Natural killer cell (primary cell): ENCODE measurements at regions not wholly inside any gene's neighbourhood (a gene's known extent, or its start where the extent isn't known, plus 50 kb on each side); places are given as distances from the start of the nearest gene placed in this dataset.

Source experiments
- ATAC-seq, 3 donors: fragments of 150-1000 bp in 2 of 3; fragments of 200-7000 bp in 1 of 3; cut with Tn5 transposase; 1 replicate in 1 of 3; 2 replicates in 2 of 3; pipeline ENCODE4 v1.10.0; 2021; ENCODE audit warnings: mild to moderate bottlenecking in 2 of 3, moderate library complexity in 2 of 3
- DNase-seq, 2 donors: peaks; one replicate each; pipeline versions ENCODE4 v3.0.0 to v3.0.0-alpha.2; 2013 to 2021; ENCODE audit warnings: mixed read lengths in 1 of 2
- H3K27ac ChIP-seq: one replicate; pipeline ENCODE4 v1.5.1; 2013; ENCODE audit warnings: mild to moderate bottlenecking, low read length
- H3K27me3 ChIP-seq: one replicate; pipeline ENCODE4 v1.6.1; 2013; ENCODE audit warnings: low read length; ENCODE audit not compliant: control insufficient read depth, insufficient read depth
- H3K36me3 ChIP-seq: one replicate; pipeline ENCODE4 v1.6.1; 2013; ENCODE audit warnings: low read length; ENCODE audit not compliant: control insufficient read depth, insufficient read depth
- H3K4me1 ChIP-seq: one replicate; pipeline ENCODE4 v1.6.1; 2013; ENCODE audit warnings: low read length; ENCODE audit not compliant: control insufficient read depth, insufficient read depth
- H3K4me3 ChIP-seq: one replicate; pipeline ENCODE4 v1.5.1; 2013; ENCODE audit warnings: low read length
- H3K9me3 ChIP-seq: one replicate; pipeline ENCODE4 v1.6.1; 2013; ENCODE audit warnings: low read length; ENCODE audit not compliant: control insufficient read depth, insufficient read depth
- H3K27ac Mint-ChIP-seq, 2 donors: one replicate each; pipeline ENCODE4 v1.8.0; 2022; ENCODE audit warnings: mild to moderate bottlenecking in 2 of 2, mixed read lengths in 2 of 2, moderate library complexity in 1 of 2
- H3K27me3 Mint-ChIP-seq, 2 donors: one replicate each; pipeline ENCODE4 v1.8.0; 2022; ENCODE audit warnings: low read depth in 2 of 2, mixed read lengths in 2 of 2
- H3K36me3 Mint-ChIP-seq: one replicate; pipeline ENCODE4 v1.8.0; 2022; ENCODE audit warnings: mixed read lengths
- H3K4me1 Mint-ChIP-seq, 2 donors: one replicate each; pipeline ENCODE4 v1.8.0; 2022; ENCODE audit warnings: mixed read lengths in 2 of 2
- H3K4me3 Mint-ChIP-seq: one replicate; pipeline ENCODE4 v1.8.0; 2022; ENCODE audit warnings: mild to moderate bottlenecking, moderate library complexity, mixed read lengths
- H3K9me3 Mint-ChIP-seq, 2 donors: one replicate each; pipeline ENCODE4 v1.8.0; 2022; ENCODE audit warnings: mixed read lengths in 2 of 2
- WGBS: methylation state at CpG from one replicate; pipeline ENCODE4 v1.1.7; 2013; ENCODE audit warnings: missing lambda C conversion rate; ENCODE audit not compliant: insufficient coverage; 5-methylcytosine and 5-hydroxymethylcytosine counted together
- intact Hi-C: fragments of 100-400 bp; cut with micrococcal nuclease; formaldehyde crosslinking; loops from one replicate; pipeline ENCODE4 v1.14.2; 2022
- TF ChIP-seq, protein P1 (sequence below): fragments of 200-600 bp; IDR thresholded peaks from one replicate; pipeline ENCODE4 v1.8.0; 2022; ENCODE audit warnings: antibody characterized with exemption

DNA sequence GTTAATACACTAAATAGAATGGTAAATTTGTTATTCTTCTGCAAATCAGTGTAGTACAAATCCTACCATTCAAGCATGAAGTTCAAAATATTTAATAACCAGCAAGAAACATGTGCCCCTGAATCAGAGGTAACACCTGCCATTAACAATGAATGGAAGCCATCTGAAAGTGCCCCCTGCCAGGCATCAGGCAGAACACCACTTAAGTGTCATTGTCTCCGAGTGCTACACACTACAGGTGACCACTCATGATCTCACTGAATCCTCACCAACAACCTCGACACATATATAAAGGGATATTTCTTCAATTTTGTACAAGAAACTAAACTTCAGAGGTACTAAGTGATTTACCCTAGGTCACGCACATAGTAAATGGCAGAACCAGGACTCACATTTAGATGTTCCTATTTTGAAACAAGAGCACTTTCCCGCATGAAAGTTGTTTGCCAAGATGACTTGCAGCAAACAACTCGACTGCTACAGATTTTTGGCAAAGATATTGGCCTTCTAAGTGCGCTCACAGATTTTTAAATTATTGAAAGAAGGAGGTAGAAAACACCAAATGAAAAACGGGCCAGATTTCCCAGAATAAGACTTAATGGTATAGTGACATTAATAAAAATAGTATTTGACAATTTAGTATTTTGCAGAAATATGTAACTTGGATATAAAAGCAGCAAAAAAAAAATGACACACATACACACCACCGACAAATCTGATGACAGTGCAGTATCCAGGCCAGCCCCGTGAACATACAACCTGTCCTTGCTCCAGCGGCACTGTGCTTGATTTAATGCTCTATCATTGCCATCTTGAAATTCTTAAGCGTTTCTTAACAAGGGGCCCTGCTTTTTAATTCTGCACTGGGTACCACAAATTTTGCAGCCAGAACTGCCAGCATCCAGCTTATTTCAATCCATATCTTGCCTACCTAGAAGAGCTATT, 274.5 kb downstream of the ALDH8A1 start:
- no peaks in the 10 kb centered on the region for H3K4me1 ChIP-seq
- TF ChIP-seq, protein P1, sequence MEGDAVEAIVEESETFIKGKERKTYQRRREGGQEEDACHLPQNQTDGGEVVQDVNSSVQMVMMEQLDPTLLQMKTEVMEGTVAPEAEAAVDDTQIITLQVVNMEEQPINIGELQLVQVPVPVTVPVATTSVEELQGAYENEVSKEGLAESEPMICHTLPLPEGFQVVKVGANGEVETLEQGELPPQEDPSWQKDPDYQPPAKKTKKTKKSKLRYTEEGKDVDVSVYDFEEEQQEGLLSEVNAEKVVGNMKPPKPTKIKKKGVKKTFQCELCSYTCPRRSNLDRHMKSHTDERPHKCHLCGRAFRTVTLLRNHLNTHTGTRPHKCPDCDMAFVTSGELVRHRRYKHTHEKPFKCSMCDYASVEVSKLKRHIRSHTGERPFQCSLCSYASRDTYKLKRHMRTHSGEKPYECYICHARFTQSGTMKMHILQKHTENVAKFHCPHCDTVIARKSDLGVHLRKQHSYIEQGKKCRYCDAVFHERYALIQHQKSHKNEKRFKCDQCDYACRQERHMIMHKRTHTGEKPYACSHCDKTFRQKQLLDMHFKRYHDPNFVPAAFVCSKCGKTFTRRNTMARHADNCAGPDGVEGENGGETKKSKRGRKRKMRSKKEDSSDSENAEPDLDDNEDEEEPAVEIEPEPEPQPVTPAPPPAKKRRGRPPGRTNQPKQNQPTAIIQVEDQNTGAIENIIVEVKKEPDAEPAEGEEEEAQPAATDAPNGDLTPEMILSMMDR: no peak
- WGBS: 94% methylated on average over 10 of the region's 11 CpGs
- no peak for DNase-seq
- no peak overlapping the region for H3K4me3 ChIP-seq
- no peaks in the 10 kb centered on the region for H3K9me3 ChIP-seq
- no peaks in the 10 kb centered on the region for H3K36me3 Mint-ChIP-seq
- no peaks in the 10 kb centered on the region for H3K27me3 ChIP-seq
- no peak overlapping the region for H3K4me3 Mint-ChIP-seq
- no peak for ATAC-seq
- peaks cover 0 to 3% of the 10 kb centered on the region in 2 donors for H3K27me3 Mint-ChIP-seq
- H3K27ac Mint-ChIP-seq: no peak overlapping the region
- H3K36me3 ChIP-seq: no peaks in the 10 kb centered on the region
- H3K4me1 Mint-ChIP-seq: no peaks in the 10 kb centered on the region
- intact Hi-C loops: no loop called here
- H3K27ac ChIP-seq: no peak overlapping the region
- no peaks in the 10 kb centered on the region for H3K9me3 Mint-ChIP-seq

DNA sequence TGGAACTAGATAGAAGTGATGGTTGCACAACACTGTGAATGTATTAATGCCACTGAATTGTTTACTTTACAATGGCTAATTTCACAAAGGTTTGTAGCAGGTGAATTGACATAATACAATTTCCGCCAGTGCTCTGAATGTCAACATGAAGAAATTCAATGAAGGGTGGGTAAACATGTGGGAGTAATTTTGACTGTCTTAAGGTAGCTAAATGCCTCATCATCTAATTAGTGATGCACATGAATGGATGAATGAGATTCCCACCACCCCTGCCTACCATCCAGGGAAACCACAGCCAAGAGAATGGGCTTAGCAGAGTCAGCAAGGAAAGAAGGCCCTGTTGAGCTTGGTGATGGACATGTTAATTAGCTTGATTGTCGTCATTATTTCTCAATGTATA, 275.3 kb downstream of the ALDH8A1 start:
- ATAC-seq (no peak), DNase-seq (no peak)
- intact Hi-C loops: no loop called here
- H3K36me3 ChIP-seq: no peaks in the 10 kb centered on the region
- H3K4me3 ChIP-seq: no peak overlapping the region
- peaks cover 0 to 3% of the 10 kb centered on the region in 2 donors for H3K27me3 Mint-ChIP-seq
- H3K27ac ChIP-seq: no peak overlapping the region
- 100% methylated on average over 1 of the region's 2 CpGs for WGBS
- no peaks in the 10 kb centered on the region for H3K4me1 Mint-ChIP-seq
- H3K4me3 Mint-ChIP-seq: no peak overlapping the region
- no peaks in the 10 kb centered on the region for H3K27me3 ChIP-seq
- H3K27ac Mint-ChIP-seq: no peak overlapping the region
- H3K9me3 Mint-ChIP-seq: no peaks in the 10 kb centered on the region
- TF ChIP-seq, protein P1: no peak
- no peaks in the 10 kb centered on the region for H3K9me3 ChIP-seq
- H3K4me1 ChIP-seq: no peaks in the 10 kb centered on the region
- no peaks in the 10 kb centered on the region for H3K36me3 Mint-ChIP-seq

DNA sequence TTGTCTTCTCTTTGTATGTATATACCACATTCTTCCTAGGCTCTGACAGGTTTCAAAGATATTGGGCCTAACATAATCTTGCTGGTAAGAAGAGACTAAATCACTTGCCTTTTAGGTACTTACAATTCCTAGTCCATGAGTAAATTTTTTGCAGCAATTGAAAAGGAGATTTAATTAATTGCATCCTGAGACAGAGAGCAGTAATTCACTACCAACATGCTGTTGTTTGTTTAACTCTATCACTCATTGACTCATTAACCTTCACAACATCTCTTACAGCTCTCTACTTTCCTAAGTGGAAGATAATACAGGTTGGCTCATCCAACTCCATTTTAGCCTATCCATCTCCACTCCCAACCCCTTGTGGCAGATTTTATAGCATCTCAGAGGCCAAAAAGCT, 280.4 kb downstream of the ALDH8A1 start:
- no peaks in the 10 kb centered on the region for H3K36me3 Mint-ChIP-seq
- TF ChIP-seq, protein P1: no peak
- no peak overlapping the region for H3K27ac Mint-ChIP-seq
- no peak overlapping the region for H3K4me3 ChIP-seq
- H3K27ac ChIP-seq: no peak overlapping the region
- no peaks in the 10 kb centered on the region for H3K4me1 ChIP-seq
- DNase-seq (no peak), ATAC-seq (no peak)
- no peaks in the 10 kb centered on the region for H3K9me3 ChIP-seq
- no peaks in the 10 kb centered on the region for H3K27me3 ChIP-seq
- intact Hi-C loops: no loop called here
- H3K9me3 Mint-ChIP-seq: no peaks in the 10 kb centered on the region
- no peaks in the 10 kb centered on the region for H3K4me1 Mint-ChIP-seq
- H3K27me3 Mint-ChIP-seq: peaks cover 0 to 3% of the 10 kb centered on the region in 2 donors
- H3K36me3 ChIP-seq: no peaks in the 10 kb centered on the region
- no peak overlapping the region for H3K4me3 Mint-ChIP-seq

DNA sequence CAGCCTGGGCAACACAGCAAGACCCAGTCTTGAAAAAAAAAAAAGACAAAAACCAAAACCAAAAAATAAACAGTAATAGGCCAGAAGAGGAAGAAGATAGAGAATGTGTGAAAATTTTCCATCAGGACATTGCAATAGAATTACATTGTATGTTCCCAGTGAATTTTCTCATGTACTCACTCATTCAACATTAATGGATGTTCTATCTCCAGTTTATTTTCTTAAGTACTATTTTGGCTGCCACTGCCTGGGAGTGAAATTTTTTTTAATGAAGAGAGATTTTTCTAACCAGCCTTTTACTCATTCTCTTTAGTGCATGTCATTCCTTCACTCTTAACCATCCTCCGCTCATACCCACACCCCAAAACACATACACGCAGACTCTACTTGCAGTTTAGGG, 282.8 kb downstream of the ALDH8A1 start:
- Histone ChIP-seq H3K27ac (no peak overlapping the region), H3K4me3 (no peak overlapping the region), H3K9me3 (no peaks in the 10 kb centered on the region), H3K27me3 (no peaks in the 10 kb centered on the region), H3K4me1 (no peaks in the 10 kb centered on the region), H3K36me3 (no peaks in the 10 kb centered on the region)
- no peaks in the 10 kb centered on the region for H3K4me1 Mint-ChIP-seq
- no peaks in the 10 kb centered on the region for H3K9me3 Mint-ChIP-seq
- DNase-seq (no peak), ATAC-seq (no peak)
- TF ChIP-seq, protein P1: no peak
- no peaks in the 10 kb centered on the region for H3K36me3 Mint-ChIP-seq
- no peak overlapping the region for H3K4me3 Mint-ChIP-seq
- no peak overlapping the region for H3K27ac Mint-ChIP-seq
- WGBS: no CpG with 5 or more reads among the region's 2 CpGs
- H3K27me3 Mint-ChIP-seq: peaks cover 0 to 3% of the 10 kb centered on the region in 2 donors
- intact Hi-C loops: no loop called here
